Thoracic aorta (tissue), 2 donors: ENCODE measurements at regions not wholly inside any gene's neighbourhood (a gene's known extent, or its start where the extent isn't known, plus 50 kb on each side); places are given as distances from the start of the nearest gene placed in this dataset.
"Not testable (repeated sequence)": the region's sequence is repeated elsewhere in the genome, so short reads cannot be mapped to it uniquely, and the experiment has no call there.

Experiments used
- ATAC-seq: fragments of 150-250 bp; one replicate; pipeline ENCODE4 v1.8.0; 2017; ENCODE audit warnings: low read depth; ENCODE audit not compliant: insufficient number of reproducible peaks, low FRiP score
- DNase-seq: peaks from one replicate; pipeline ENCODE4 v3.0.0-alpha.2; 2020; ENCODE audit warnings: low spot score
- H3K27ac ChIP-seq, 2 donors: fragments of 200-600 bp; sonication (generic); 1 replicate in 1 of 2; 2 replicates in 1 of 2; pipeline ENCODE4 v1.5.1; 2016; ENCODE audit warnings: mild to moderate bottlenecking in 2 of 2, moderate library complexity in 2 of 2
- H3K27me3 ChIP-seq: fragments of 200-600 bp; sonication (generic); replicated peaks from 2 replicates; pipeline ENCODE4 v1.6.0; 2016; ENCODE audit warnings: mild to moderate bottlenecking; ENCODE audit not compliant: insufficient read depth
- H3K36me3 ChIP-seq: fragments of 200-600 bp; sonication (generic); one replicate; pipeline ENCODE4 v1.5.1; 2016
- H3K4me1 ChIP-seq, 2 donors: fragments of 200-600 bp; sonication (generic); 1 replicate in 1 of 2; 2 replicates in 1 of 2; pipeline versions ENCODE4 v1.5.1 to v1.6.0; 2016; ENCODE audit warnings: low read depth in 2 of 2, mild to moderate bottlenecking in 1 of 2; ENCODE audit not compliant: control insufficient read depth in 1 of 2
- H3K4me3 ChIP-seq: fragments of 200-600 bp; sonication (generic); 2 replicates; pipeline ENCODE4 v1.5.1; 2016; ENCODE audit warnings: mild to moderate bottlenecking
- H3K9me3 ChIP-seq: fragments of 200-600 bp; sonication (generic); 2 replicates; pipeline ENCODE4 v1.5.1; 2016
- CTCF ChIP-seq: fragments of 200-600 bp; sonication (generic); IDR thresholded peaks from one replicate; pipeline ENCODE4 v1.5.1; 2019; ENCODE audit warnings: antibody characterized with exemption

- Histone ChIP-seq H3K27ac (no peak overlapping the region), H3K9me3 (no peaks in the 10 kb centered on the region), H3K4me3 (no peak overlapping the region), H3K27me3 (no peaks in the 10 kb centered on the region), H3K36me3 (no peaks in the 10 kb centered on the region), H3K4me1 (no peaks in the 10 kb centered on the region)
- no peak for ATAC-seq
- no peak for DNase-seq
- no peak for TF ChIP-seq CTCF
Observed at GRCh38 chr7:46059308-46060020, 138.4 kb upstream of the IGFBP3 start.

- Histone ChIP-seq H3K9me3 (no peaks in the 10 kb centered on the region), H3K27me3 (no peaks in the 10 kb centered on the region), H3K4me3 (no peak overlapping the region), H3K4me1 (no peaks in the 10 kb centered on the region), H3K36me3 (no peaks in the 10 kb centered on the region), H3K27ac (no peak overlapping the region)
- ATAC-seq (no peak), DNase-seq (no peak)
- no peak for TF ChIP-seq CTCF
Observed at GRCh38 chr7:46058086-46058823, 137.2 kb upstream of the IGFBP3 start.

- ATAC-seq (no peak), DNase-seq (no peak)
- no peaks in the 10 kb centered on the region for H3K9me3 ChIP-seq
- no peaks in the 10 kb centered on the region for H3K27me3 ChIP-seq
- no peaks in the 10 kb centered on the region for H3K4me1 ChIP-seq
- H3K36me3 ChIP-seq, result no peaks in the 10 kb centered on the region
- no peak overlapping the region for H3K4me3 ChIP-seq
- no peak for TF ChIP-seq CTCF
- no peak overlapping the region for H3K27ac ChIP-seq
Observed at GRCh38 chr7:46054915-46055314, 133.8 kb upstream of the IGFBP3 start.

- no peak for TF ChIP-seq CTCF
- Histone ChIP-seq H3K4me1 (no peaks in the 10 kb centered on the region), H3K27me3 (no peaks in the 10 kb centered on the region), H3K36me3 (no peaks in the 10 kb centered on the region), H3K4me3 (no peak overlapping the region), H3K27ac (no peak overlapping the region), H3K9me3 (no peaks in the 10 kb centered on the region)
- DNase-seq (no peak), ATAC-seq (no peak)
Observed at GRCh38 chr7:46054272-46054671, 133.2 kb upstream of the IGFBP3 start.

GRCh38 chr7:46047581-46047980 lies 126.5 kb upstream of the IGFBP3 start:
- ATAC-seq (no peak), DNase-seq (no peak)
- Histone ChIP-seq H3K4me3 (no peak overlapping the region), H3K27ac (no peak overlapping the region), H3K36me3 (no peaks in the 10 kb centered on the region), H3K27me3 (no peaks in the 10 kb centered on the region), H3K9me3 (no peaks in the 10 kb centered on the region), H3K4me1 (no peaks in the 10 kb centered on the region)
- no peak for TF ChIP-seq CTCF

- H3K36me3 ChIP-seq, ATAC-seq, H3K9me3 ChIP-seq, H3K4me3 ChIP-seq, H3K27me3 ChIP-seq, H3K27ac ChIP-seq, DNase-seq, H3K4me1 ChIP-seq: not testable (repeated sequence)
Observed at GRCh38 chr7:46043338-46043737, 122.3 kb upstream of the IGFBP3 start.

- ATAC-seq, H3K9me3 ChIP-seq, DNase-seq, H3K36me3 ChIP-seq, H3K27ac ChIP-seq, H3K4me3 ChIP-seq, H3K27me3 ChIP-seq: not testable (repeated sequence)
- H3K4me1 ChIP-seq, result peaks cover 0 to 29% of the 10 kb centered on the region in 2 donors
Observed at GRCh38 chr7:46039813-46040212, 118.7 kb upstream of the IGFBP3 start.
